Suprapubic skin (tissue), 4 donors: ENCODE measurements at regions not wholly inside any gene's neighbourhood (a gene's known extent, or its start where the extent isn't known, plus 50 kb on each side); places are given as distances from the start of the nearest gene placed in this dataset.

ENCODE experiments used
- DNase-seq, 2 donors: peaks; one replicate each; pipeline ENCODE4 v3.0.0-alpha.2; 2019; ENCODE audit warnings: low spot score in 2 of 2
- H3K27ac ChIP-seq: fragments of 200-600 bp; sonication (generic); one replicate; pipeline ENCODE4 v1.5.1; 2019
- H3K27me3 ChIP-seq: fragments of 200-600 bp; sonication (generic); one replicate; pipeline ENCODE4 v1.5.1; 2019
- H3K36me3 ChIP-seq: fragments of 200-600 bp; sonication (generic); one replicate; pipeline ENCODE4 v1.5.1; 2019
- H3K4me1 ChIP-seq: fragments of 200-600 bp; sonication (generic); one replicate; pipeline ENCODE4 v1.5.1; 2019
- H3K4me3 ChIP-seq: fragments of 200-600 bp; sonication (generic); one replicate; pipeline ENCODE4 v1.5.1; 2019; ENCODE audit warnings: mild to moderate bottlenecking
- H3K9me3 ChIP-seq: fragments of 200-600 bp; sonication (generic); one replicate; pipeline ENCODE4 v1.5.1; 2019
- EP300 ChIP-seq: sonication (generic); formaldehyde crosslinking; IDR thresholded peaks from one replicate; pipeline ENCODE4 v1.6.1; 2017; ENCODE audit warnings: antibody characterized with exemption
- POLR2A ChIP-seq, 2 donors: fragments of 450-650 bp; IDR thresholded peaks; one replicate each; pipeline ENCODE4 v1.6.1; 2017; ENCODE audit warnings: antibody characterized with exemption in 2 of 2, mild to moderate bottlenecking in 2 of 2, moderate library complexity in 2 of 2
- POLR2AphosphoS5 ChIP-seq, 3 donors: sonication (generic); formaldehyde crosslinking; IDR thresholded peaks; one replicate each; pipeline ENCODE4 v1.6.1; 2017; ENCODE audit warnings: antibody characterized with exemption in 3 of 3
- WGBS: methylation state at CpG from one replicate; pipeline ENCODE4 v1.1.5; 2018; 5-methylcytosine and 5-hydroxymethylcytosine counted together
- TF ChIP-seq, protein P1 (sequence below), 2 donors: fragments of 200-600 bp in 1 of 2; fragments of 450-650 bp in 1 of 2; sonication (generic) in 1 of 2; IDR thresholded peaks; one replicate each; pipeline ENCODE4 v1.5.1; 2016 to 2019; ENCODE audit warnings: antibody characterized with exemption in 2 of 2, mild to moderate bottlenecking in 1 of 2, moderate library complexity in 1 of 2

DNA sequence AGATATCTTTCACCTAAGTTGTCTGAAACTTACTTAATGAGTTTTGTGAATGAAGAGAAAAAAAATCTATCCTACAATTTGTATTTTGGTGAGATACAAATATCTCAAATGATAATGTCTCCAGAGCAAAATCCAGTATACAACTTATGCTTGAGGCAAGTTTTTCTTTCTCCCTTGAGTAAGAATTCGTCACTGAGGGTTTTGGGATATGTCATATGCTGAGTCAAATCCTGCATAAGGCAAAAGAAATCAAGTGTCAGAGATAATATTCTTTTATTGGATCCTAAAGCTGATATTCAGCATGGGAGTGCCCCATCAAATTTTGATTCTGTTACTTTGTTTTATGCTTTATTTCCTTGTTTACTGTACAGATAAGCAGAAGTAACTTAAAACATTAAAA is 1308.6 kb downstream of the ARAP2 start:
- Histone ChIP-seq H3K27me3 (no peaks in the 10 kb centered on the region), H3K9me3 (no peaks in the 10 kb centered on the region), H3K4me3 (no peak overlapping the region), H3K27ac (no peak overlapping the region), H3K36me3 (no peaks in the 10 kb centered on the region), H3K4me1 (no peaks in the 10 kb centered on the region)
- TF ChIP-seq, protein P1, sequence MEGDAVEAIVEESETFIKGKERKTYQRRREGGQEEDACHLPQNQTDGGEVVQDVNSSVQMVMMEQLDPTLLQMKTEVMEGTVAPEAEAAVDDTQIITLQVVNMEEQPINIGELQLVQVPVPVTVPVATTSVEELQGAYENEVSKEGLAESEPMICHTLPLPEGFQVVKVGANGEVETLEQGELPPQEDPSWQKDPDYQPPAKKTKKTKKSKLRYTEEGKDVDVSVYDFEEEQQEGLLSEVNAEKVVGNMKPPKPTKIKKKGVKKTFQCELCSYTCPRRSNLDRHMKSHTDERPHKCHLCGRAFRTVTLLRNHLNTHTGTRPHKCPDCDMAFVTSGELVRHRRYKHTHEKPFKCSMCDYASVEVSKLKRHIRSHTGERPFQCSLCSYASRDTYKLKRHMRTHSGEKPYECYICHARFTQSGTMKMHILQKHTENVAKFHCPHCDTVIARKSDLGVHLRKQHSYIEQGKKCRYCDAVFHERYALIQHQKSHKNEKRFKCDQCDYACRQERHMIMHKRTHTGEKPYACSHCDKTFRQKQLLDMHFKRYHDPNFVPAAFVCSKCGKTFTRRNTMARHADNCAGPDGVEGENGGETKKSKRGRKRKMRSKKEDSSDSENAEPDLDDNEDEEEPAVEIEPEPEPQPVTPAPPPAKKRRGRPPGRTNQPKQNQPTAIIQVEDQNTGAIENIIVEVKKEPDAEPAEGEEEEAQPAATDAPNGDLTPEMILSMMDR (IDR thresholded peaks at IDR 0.05): no peak
- TF ChIP-seq POLR2AphosphoS5 (IDR thresholded peaks at IDR 0.05): no peak
- TF ChIP-seq EP300: no peak
- no peak for TF ChIP-seq POLR2A (IDR thresholded peaks at IDR 0.05)
- WGBS: 41% methylated on average over 1 of the region's 1 CpG
- no peak for DNase-seq

DNA sequence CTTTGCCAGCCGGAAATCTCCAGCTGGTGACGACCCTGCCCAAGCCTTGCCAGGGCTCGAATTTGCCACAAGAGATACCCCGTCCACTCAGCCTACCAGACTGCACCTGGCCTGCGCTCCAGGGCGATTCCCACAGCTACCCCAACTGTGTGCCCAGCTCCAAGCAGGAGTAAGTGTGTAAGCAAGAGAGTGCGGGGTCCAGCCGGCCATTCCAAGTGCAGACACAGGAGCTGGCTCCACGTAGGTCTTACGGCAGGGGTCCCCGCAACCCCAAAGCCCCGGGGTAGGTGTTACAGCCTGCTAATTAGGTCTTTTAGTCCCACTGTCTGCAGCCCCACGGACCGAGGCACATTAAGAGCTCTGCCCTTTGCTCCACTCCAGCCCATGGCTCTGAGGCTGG is 1305.2 kb downstream of the ARAP2 start:
- Histone ChIP-seq H3K4me3 (no peak overlapping the region), H3K27ac (no peak overlapping the region), H3K36me3 (no peaks in the 10 kb centered on the region), H3K9me3 (no peaks in the 10 kb centered on the region), H3K27me3 (no peaks in the 10 kb centered on the region), H3K4me1 (no peaks in the 10 kb centered on the region)
- TF ChIP-seq, protein P1 (IDR thresholded peaks at IDR 0.05): no peak
- no peak for TF ChIP-seq POLR2A (IDR thresholded peaks at IDR 0.05)
- no peak for TF ChIP-seq POLR2AphosphoS5 (IDR thresholded peaks at IDR 0.05)
- no peak for TF ChIP-seq EP300
- 88% methylated on average over 6 of the region's 14 CpGs for WGBS
- no peak for DNase-seq

DNA sequence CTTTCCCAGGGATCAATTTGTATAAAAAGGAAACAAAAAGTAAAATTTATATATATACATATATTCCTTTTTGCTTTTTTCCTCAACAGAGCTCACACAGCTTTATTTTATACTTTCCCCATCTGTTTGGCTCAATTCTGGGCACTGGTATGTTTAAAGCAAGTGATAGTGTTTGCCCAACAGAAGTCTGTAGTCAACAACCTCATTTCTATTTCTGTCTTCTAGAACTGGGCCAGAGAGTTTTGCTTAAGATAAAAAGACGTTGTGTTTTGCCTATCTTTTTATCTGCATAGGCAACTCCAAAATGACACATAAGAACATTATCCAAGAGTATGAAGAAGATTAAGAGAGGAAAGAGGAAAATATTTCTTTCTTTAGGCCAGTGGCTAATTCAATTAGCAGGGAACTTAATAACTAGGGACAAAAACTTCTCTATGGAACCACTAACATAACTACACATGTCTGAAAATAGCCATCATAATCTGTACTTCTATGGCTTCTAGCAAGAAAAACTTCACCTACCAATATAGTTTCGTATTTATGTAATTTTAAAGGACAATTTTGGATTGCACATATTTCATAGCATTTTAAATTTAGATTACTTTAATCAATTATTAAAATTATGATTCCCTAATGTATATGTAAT is 1300.5 kb downstream of the ARAP2 start:
- 35% methylated on average over 2 of the region's 2 CpGs for WGBS
- Histone ChIP-seq H3K9me3 (no peaks in the 10 kb centered on the region), H3K4me3 (no peak overlapping the region), H3K27ac (no peak overlapping the region), H3K4me1 (no peaks in the 10 kb centered on the region), H3K27me3 (no peaks in the 10 kb centered on the region), H3K36me3 (no peaks in the 10 kb centered on the region)
- TF ChIP-seq POLR2A (IDR thresholded peaks at IDR 0.05): no peak
- TF ChIP-seq, protein P1 (IDR thresholded peaks at IDR 0.05): no peak
- no peak for TF ChIP-seq POLR2AphosphoS5 (IDR thresholded peaks at IDR 0.05)
- no peak for TF ChIP-seq EP300
- no peak for DNase-seq

DNA sequence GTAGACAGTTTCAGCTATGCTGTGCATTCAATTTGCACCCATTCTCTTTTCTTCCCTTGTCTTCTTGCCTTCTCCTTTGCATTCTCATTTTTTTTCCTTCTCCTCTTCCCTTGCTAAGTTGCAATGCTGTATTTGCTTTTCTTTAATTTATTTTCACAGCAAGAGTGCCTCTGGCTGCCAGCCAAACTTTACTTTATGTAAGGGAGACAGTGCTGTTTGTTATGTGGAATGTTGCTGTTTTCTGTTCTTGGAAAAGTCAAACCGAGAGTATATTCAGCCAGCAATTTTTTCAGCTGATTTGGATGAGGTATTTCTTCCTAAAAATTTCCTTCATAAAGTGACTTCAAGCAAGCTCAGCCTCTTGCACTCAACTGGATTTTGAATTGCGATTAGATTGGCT is 1293.4 kb downstream of the ARAP2 start:
- WGBS: 46% methylated on average over 2 of the region's 2 CpGs

DNA sequence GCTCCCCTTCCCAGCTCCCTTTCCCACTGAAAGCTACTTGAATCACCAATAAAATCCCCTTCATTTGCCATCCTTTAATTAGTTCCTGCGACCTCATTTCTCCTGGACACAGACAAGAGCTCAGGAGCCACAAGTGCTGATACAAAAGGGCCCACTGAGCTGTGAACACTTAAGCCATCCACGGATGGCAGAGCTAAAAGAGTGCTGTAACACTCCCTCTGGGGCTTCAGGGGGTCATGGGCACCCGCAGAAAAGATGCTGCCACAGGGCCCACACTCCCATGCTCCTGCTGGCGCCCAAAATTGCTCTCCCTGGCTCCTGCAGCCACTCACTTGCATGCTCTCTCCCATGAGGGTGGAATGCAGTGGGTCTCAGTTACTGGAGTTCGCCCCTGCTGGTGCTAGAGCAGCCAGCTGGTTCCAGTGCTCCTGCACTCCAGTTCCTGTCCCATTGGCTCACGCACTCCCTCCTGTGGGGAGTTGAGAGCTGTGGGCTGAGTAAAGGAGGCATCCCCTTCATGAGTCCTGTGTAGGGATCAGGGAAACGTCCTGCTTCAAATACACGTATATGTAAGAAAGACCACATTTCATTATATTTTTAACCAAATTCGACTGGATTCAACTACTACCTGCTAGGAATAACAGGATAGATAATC is 1291.0 kb downstream of the ARAP2 start:
- 86% methylated on average over 8 of the region's 9 CpGs for WGBS
- TF ChIP-seq, protein P1 (IDR thresholded peaks at IDR 0.05): no peak
- TF ChIP-seq EP300: no peak
- H3K4me1 ChIP-seq: no peaks in the 10 kb centered on the region

More for the DNA sequence above, 1293.4 kb downstream of the ARAP2 start:
- no peaks in the 10 kb centered on the region for H3K9me3 ChIP-seq
- no peak for DNase-seq
- TF ChIP-seq POLR2A (IDR thresholded peaks at IDR 0.05) (no peak), POLR2AphosphoS5 (IDR thresholded peaks at IDR 0.05) (no peak), EP300 (no peak)
- TF ChIP-seq, protein P1 (IDR thresholded peaks at IDR 0.05): no peak
- no peaks in the 10 kb centered on the region for H3K4me1 ChIP-seq
- no peaks in the 10 kb centered on the region for H3K27me3 ChIP-seq
- no peaks in the 10 kb centered on the region for H3K36me3 ChIP-seq
- H3K27ac ChIP-seq: no peak overlapping the region
- no peak overlapping the region for H3K4me3 ChIP-seq

More for the DNA sequence above, 1291.0 kb downstream of the ARAP2 start:
- Histone ChIP-seq H3K9me3 (no peaks in the 10 kb centered on the region), H3K36me3 (no peaks in the 10 kb centered on the region), H3K4me3 (no peak overlapping the region), H3K27ac (no peak overlapping the region), H3K27me3 (no peaks in the 10 kb centered on the region)
- no peak for DNase-seq
